ENCODE measurements at regions not wholly inside any gene's neighbourhood (a gene's known extent, or its start where the extent isn't known, plus 50 kb on each side); places are given as distances from the start of the nearest gene placed in this dataset.

DNA sequence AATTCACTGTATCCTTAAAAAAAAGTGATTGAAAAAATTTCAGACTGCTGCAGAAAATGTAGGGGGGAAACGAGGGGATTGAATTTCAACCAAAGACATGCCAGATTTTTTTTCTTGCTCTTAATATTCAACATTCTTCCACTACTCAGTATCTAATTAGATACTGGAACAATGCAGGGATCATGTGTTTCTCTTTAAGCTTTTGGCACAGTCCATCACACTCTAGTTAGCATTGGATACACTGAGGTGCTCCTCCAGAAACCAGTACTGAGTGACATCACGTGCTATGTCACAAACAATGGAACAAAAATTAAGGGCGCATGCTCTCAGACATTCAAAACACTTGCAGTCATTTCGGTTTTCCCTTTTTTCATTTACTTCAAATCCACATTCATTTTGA is 298.6 kb upstream of the PSMD7 start:
- no peak overlapping the region for H3K27ac ChIP-seq
- no peaks in the 10 kb centered on the region for H3K79me2 ChIP-seq
- TF ChIP-seq, protein P1, sequence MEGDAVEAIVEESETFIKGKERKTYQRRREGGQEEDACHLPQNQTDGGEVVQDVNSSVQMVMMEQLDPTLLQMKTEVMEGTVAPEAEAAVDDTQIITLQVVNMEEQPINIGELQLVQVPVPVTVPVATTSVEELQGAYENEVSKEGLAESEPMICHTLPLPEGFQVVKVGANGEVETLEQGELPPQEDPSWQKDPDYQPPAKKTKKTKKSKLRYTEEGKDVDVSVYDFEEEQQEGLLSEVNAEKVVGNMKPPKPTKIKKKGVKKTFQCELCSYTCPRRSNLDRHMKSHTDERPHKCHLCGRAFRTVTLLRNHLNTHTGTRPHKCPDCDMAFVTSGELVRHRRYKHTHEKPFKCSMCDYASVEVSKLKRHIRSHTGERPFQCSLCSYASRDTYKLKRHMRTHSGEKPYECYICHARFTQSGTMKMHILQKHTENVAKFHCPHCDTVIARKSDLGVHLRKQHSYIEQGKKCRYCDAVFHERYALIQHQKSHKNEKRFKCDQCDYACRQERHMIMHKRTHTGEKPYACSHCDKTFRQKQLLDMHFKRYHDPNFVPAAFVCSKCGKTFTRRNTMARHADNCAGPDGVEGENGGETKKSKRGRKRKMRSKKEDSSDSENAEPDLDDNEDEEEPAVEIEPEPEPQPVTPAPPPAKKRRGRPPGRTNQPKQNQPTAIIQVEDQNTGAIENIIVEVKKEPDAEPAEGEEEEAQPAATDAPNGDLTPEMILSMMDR (IDR thresholded peaks at IDR 0.05) = no peak
- no peaks in the 10 kb centered on the region for H3K4me1 ChIP-seq
- H3K36me3 ChIP-seq (ENCODE audit: control insufficient read depth, insufficient read depth, low read length) = no peaks in the 10 kb centered on the region
- H2AFZ ChIP-seq = no peak overlapping the region
- H3K9me3 ChIP-seq (ENCODE audit: control insufficient read depth, low read length) = no peaks in the 10 kb centered on the region
- H3K27me3 ChIP-seq (ENCODE audit: control insufficient read depth, insufficient read depth, low read length) = no peaks in the 10 kb centered on the region
- no peak overlapping the region for H3K4me3 ChIP-seq (ENCODE audit: low read depth, low read length)
- no peak overlapping the region for H3K9ac ChIP-seq
- no peak overlapping the region for H3K4me2 ChIP-seq (ENCODE audit: low read length)

DNA sequence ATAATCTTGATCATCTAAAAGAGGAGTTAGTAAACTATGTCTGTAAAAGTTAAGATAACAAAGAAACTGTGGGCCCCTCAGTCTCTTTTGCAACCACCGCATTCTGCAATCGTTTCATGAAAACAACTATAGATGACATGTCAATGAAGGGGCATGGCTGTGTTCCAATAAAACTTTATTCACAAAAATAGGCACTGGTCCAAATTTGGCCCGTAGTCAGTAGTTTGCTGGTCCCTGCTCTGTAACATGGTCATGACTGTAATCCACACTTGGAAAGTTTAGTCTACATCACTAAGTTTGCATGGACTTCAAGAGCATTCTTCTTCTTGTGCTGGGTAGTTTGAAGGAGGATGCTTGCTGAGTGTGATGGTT is 299.3 kb upstream of the PSMD7 start:
- Histone ChIP-seq H3K9ac (no peak overlapping the region), H3K36me3 (ENCODE audit: control insufficient read depth, insufficient read depth, low read length) (no peaks in the 10 kb centered on the region), H3K27ac (no peak overlapping the region), H2AFZ (no peak overlapping the region), H3K79me2 (no peaks in the 10 kb centered on the region), H3K27me3 (ENCODE audit: control insufficient read depth, insufficient read depth, low read length) (no peaks in the 10 kb centered on the region), H3K9me3 (ENCODE audit: control insufficient read depth, low read length) (no peaks in the 10 kb centered on the region), H3K4me3 (ENCODE audit: low read depth, low read length) (no peak overlapping the region), H3K4me2 (ENCODE audit: low read length) (no peak overlapping the region), H3K4me1 (no peaks in the 10 kb centered on the region)
- TF ChIP-seq, protein P1 (IDR thresholded peaks at IDR 0.05) = no peak

DNA sequence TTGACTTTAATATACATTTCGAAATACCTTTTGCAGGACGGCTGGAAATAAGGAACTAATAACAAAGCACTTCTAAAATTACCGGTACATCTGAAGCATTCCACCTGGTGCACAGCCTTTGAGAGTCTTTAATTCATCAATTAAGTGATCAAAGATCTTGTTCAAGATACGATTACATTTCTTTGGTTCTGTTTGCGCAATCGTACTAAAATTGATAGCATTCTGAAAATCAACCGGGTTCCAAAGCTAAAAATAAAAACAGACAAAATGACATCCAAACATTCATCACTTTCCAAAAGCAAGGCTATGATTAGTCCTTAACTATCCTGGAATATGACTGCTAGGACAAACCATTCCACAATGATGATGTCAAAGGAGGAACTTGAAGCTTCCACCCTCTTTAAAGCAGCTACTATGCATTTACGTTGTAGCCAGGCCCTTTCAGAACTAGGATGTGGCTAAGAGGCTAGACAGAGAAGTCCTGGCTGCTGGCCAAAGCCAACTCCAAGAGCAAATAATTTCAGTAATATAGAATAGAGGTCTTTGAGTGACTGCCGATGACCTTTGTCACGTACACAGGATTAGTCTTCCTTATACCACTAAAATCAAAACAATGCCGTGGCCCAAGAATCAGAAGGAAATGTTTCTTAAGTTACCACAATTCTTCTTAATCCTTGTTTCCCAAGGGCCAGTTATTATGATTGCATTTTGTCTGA is 299.8 kb upstream of the PSMD7 start:
- Histone ChIP-seq H3K79me2 (no peaks in the 10 kb centered on the region), H3K36me3 (ENCODE audit: control insufficient read depth, insufficient read depth, low read length) (no peaks in the 10 kb centered on the region), H3K27ac (no peak overlapping the region), H3K4me3 (ENCODE audit: low read depth, low read length) (no peak overlapping the region), H3K4me2 (ENCODE audit: low read length) (no peak overlapping the region), H2AFZ (no peak overlapping the region), H3K27me3 (ENCODE audit: control insufficient read depth, insufficient read depth, low read length) (no peaks in the 10 kb centered on the region), H3K9me3 (ENCODE audit: control insufficient read depth, low read length) (no peaks in the 10 kb centered on the region), H3K4me1 (no peaks in the 10 kb centered on the region), H3K9ac (no peak overlapping the region)
- TF ChIP-seq, protein P1 (IDR thresholded peaks at IDR 0.05) = no peak

DNA sequence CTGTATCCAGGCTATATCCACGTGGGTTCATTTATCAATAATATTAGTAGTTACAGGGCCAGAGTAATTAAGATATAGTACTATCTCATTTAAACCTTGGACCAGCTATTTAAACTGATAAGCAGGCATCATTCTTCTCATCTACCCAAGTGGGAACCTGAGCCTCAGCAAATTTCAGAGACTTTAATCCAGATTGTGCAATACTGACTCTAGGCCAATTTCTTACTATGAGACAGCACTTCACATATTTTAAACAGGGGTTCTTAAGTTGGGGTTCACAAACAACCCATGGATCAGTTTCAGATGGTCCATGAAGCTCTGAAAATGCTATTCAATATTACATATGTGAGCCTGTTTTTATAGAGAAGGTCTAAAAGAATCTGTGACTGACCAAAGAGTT is 302.7 kb upstream of the PSMD7 start:
- Histone ChIP-seq H3K9ac (no peak overlapping the region), H3K4me2 (ENCODE audit: low read length) (no peak overlapping the region), H3K4me1 (no peaks in the 10 kb centered on the region), H3K4me3 (ENCODE audit: low read depth, low read length) (no peak overlapping the region), H3K36me3 (ENCODE audit: control insufficient read depth, insufficient read depth, low read length) (no peaks in the 10 kb centered on the region), H3K9me3 (ENCODE audit: control insufficient read depth, low read length) (no peaks in the 10 kb centered on the region), H3K79me2 (no peaks in the 10 kb centered on the region), H3K27me3 (ENCODE audit: control insufficient read depth, insufficient read depth, low read length) (no peaks in the 10 kb centered on the region), H3K27ac (no peak overlapping the region), H2AFZ (no peak overlapping the region)
- TF ChIP-seq, protein P1 (IDR thresholded peaks at IDR 0.05) = no peak

DNA sequence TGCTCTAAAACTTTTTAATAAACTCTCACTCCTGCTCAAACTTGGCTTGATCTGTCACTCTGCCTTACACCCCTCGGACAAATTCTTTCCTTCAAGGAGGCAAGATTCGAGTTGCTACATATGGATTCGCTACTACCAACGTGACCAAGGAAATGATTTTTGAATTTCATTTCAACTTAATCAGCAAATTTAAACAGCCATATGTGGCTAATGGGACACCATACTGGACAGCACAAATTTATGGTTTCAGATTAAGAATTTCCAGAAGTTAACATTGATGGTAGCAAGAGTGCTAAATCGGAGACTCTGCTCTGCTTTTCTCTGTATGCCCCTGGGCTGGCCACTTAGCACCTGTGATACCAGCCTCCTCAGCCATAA is 318.2 kb upstream of the PSMD7 start:
- Histone ChIP-seq H3K27me3 (ENCODE audit: control insufficient read depth, insufficient read depth, low read length) (no peaks in the 10 kb centered on the region), H3K4me2 (ENCODE audit: low read length) (no peak overlapping the region), H3K79me2 (no peaks in the 10 kb centered on the region), H3K36me3 (ENCODE audit: control insufficient read depth, insufficient read depth, low read length) (no peaks in the 10 kb centered on the region), H3K4me1 (no peaks in the 10 kb centered on the region), H2AFZ (no peak overlapping the region), H3K27ac (no peak overlapping the region), H3K9me3 (ENCODE audit: control insufficient read depth, low read length) (peaks cover 5% of the 10 kb centered on the region), H3K4me3 (ENCODE audit: low read depth, low read length) (no peak overlapping the region), H3K9ac (no peak overlapping the region)
- TF ChIP-seq, protein P1 (IDR thresholded peaks at IDR 0.05) = no peak
